ENCODE measurements at regions not wholly inside any gene's neighbourhood (a gene's known extent, or its start where the extent isn't known, plus 50 kb on each side); places are given as distances from the start of the nearest gene placed in this dataset.

- no peak for TF ChIP-seq CTCF (IDR thresholded peaks at IDR 0.05)
- TF ChIP-seq POLR2A (IDR thresholded peaks at IDR 0.05): no peak
- no peak for TF ChIP-seq POLR2AphosphoS5 (IDR thresholded peaks at IDR 0.05)
Observed at GRCh38 chr5:66425842-66426241, 170.4 kb upstream of the MAST4 start.
